Motor neuron (in vitro differentiated cells): ENCODE measurements at regions not wholly inside any gene's neighbourhood (a gene's known extent, or its start where the extent isn't known, plus 50 kb on each side); places are given as distances from the start of the nearest gene placed in this dataset.

Experiments
- ATAC-seq, 8 experiments: fragments of 200-7000 bp; cut with Tn5 transposase; replicated peaks in 6 of 8; 2 replicates each; pipeline ENCODE4 v1.8.0; 2021; ENCODE audit warnings: mild to moderate bottlenecking in 8 of 8, moderate library complexity in 8 of 8
- H3K27ac ChIP-seq, 2 donors: fragments of 250-450 bp; sonication (Bioruptor Pico); 2 replicates each; pipeline ENCODE4 v1.9.0; 2021; ENCODE audit warnings: antibody characterized with exemption in 2 of 2, mild to moderate bottlenecking in 2 of 2, moderate library complexity in 1 of 2
- H3K4me1 ChIP-seq, 2 donors: fragments of 250-450 bp; sonication (Bioruptor Pico); replicated peaks in 1 of 2; 2 replicates each; pipeline ENCODE4 v1.6.1; 2021; ENCODE audit warnings: antibody characterized with exemption in 2 of 2, mild to moderate bottlenecking in 2 of 2, moderate library complexity in 1 of 2
- H3K4me3 ChIP-seq, 5 donors: fragments of 250-450 bp; sonication (Bioruptor Pico); 2 replicates each; pipeline ENCODE4 v1.9.0; 2021; ENCODE audit warnings: antibody characterized with exemption in 5 of 5, mild to moderate bottlenecking in 5 of 5, moderate library complexity in 4 of 5
- WGBS, 10 experiments: fragments of 450-650 bp; shearing (Covaris generic); methylation state at CpG; one replicate each; pipeline ENCODE4 v1.0.0; 2022; 5-methylcytosine and 5-hydroxymethylcytosine counted together
- in situ Hi-C, 9 experiments: fragments of 400-800 bp; cut with MboI; loops; one replicate each; pipeline ENCODE4 v1.15.0; 2021; ENCODE audit warnings: low sequenced_read_pairs in 9 of 9, low pct_unique_long_range_greater_than_20kb in 2 of 9; ENCODE audit not compliant: unreplicated experiment in 9 of 9

GRCh38 chr7:53743697-53744402 is 708.4 kb downstream of the POM121L12 start:
- ATAC-seq: peak in 2 of 8 experiments; percentile 66 to 98
- 5 to 96% (median 80%) methylated on average over 1 to 6 of the region's 8 CpGs; no CpG with 5 or more reads in 1 of the 10 experiments for WGBS, 10 experiments
- in situ Hi-C loops: no loop called here
- Histone ChIP-seq H3K27ac (no peak overlapping the region), H3K4me1 (no peaks in the 10 kb centered on the region), H3K4me3 (no peak overlapping the region)

GRCh38 chr7:53744403-53744760 is 708.9 kb downstream of the POM121L12 start:
- Histone ChIP-seq H3K27ac (no peak overlapping the region), H3K4me3 (no peak overlapping the region), H3K4me1 (no peaks in the 10 kb centered on the region)
- peak in 2 of 8 experiments; percentile 49 to 78 for ATAC-seq
- in situ Hi-C loops: no loop called here
- 86 to 100% methylated on average over 1 to 2 of the region's 4 CpGs; no CpG with 5 or more reads in 8 of the 10 experiments for WGBS, 10 experiments

GRCh38 chr7:53756946-53757345 is 721.5 kb downstream of the POM121L12 start:
- in situ Hi-C loops: no loop called here
- Histone ChIP-seq H3K27ac (no peak overlapping the region), H3K4me1 (no peaks in the 10 kb centered on the region), H3K4me3 (no peak overlapping the region)
- no peak for ATAC-seq
- 0 to 100% (median 48%) methylated on average over 1 to 3 of the region's 3 CpGs; no CpG with 5 or more reads in 1 of the 10 experiments for WGBS, 10 experiments

- Histone ChIP-seq H3K27ac (no peak overlapping the region), H3K4me1 (no peaks in the 10 kb centered on the region), H3K4me3 (no peak overlapping the region)
- in situ Hi-C loops: no loop called here
- no peak for ATAC-seq
Measured at GRCh38 chr7:53768186-53768585, 732.8 kb downstream of the POM121L12 start.

- 0 to 83% (median 29%) methylated on average over 1 to 2 of the region's 2 CpGs; no CpG with 5 or more reads in 5 of the 10 experiments for WGBS, 10 experiments
- Histone ChIP-seq H3K4me1 (no peaks in the 10 kb centered on the region), H3K4me3 (no peak overlapping the region), H3K27ac (no peak overlapping the region)
- no peak for ATAC-seq
- in situ Hi-C loops: no loop called here
Measured at GRCh38 chr7:53771701-53772100, 736.3 kb downstream of the POM121L12 start.

GRCh38 chr7:53776323-53776722 is 740.9 kb downstream of the POM121L12 start:
- WGBS, 10 experiments: 0 to 100% (median 54%) methylated on average over 1 of the region's 1 CpG; no CpG with 5 or more reads in 4 of the 10 experiments
- in situ Hi-C loops: no loop called here
- H3K4me1 ChIP-seq: no peaks in the 10 kb centered on the region
- no peak overlapping the region for H3K4me3 ChIP-seq
- peak in 1 of 8 experiments; percentile 80 for ATAC-seq
- no peak overlapping the region for H3K27ac ChIP-seq

GRCh38 chr7:53789741-53790140 is 752.4 kb upstream of the VSTM2A start:
- no peaks in the 10 kb centered on the region for H3K4me1 ChIP-seq
- no peak for ATAC-seq
- 29 to 100% (median 74%) methylated on average over 1 to 2 of the region's 2 CpGs for WGBS, 10 experiments
- no peak overlapping the region for H3K4me3 ChIP-seq
- in situ Hi-C loops: no loop called here
- H3K27ac ChIP-seq: no peak overlapping the region

- no CpG with 5 or more reads among the region's 1 CpG for WGBS, 10 experiments
- no peak overlapping the region for H3K27ac ChIP-seq
- no peak for ATAC-seq
- H3K4me1 ChIP-seq: no peaks in the 10 kb centered on the region
- H3K4me3 ChIP-seq: no peak overlapping the region
- in situ Hi-C loops: no loop called here
Measured at GRCh38 chr7:53794816-53795215, 747.4 kb upstream of the VSTM2A start.

GRCh38 chr7:53800746-53801145 is 741.4 kb upstream of the VSTM2A start:
- Histone ChIP-seq H3K4me3 (no peak overlapping the region), H3K4me1 (no peaks in the 10 kb centered on the region), H3K27ac (no peak overlapping the region)
- WGBS, 10 experiments: 0 to 100% (median 46%) methylated on average over 1 to 4 of the region's 4 CpGs; no CpG with 5 or more reads in 1 of the 10 experiments
- in situ Hi-C loops: no loop called here
- ATAC-seq: peak in 1 of 8 experiments; percentile 57

- ATAC-seq: peak in 1 of 8 experiments; percentile 65
Measured at GRCh38 chr7:53806119-53806518, 736.1 kb upstream of the VSTM2A start.

GRCh38 chr7:53811555-53812079 is 730.6 kb upstream of the VSTM2A start:
- Histone ChIP-seq H3K27ac (no peak overlapping the region), H3K4me3 (no peak overlapping the region), H3K4me1 (no peaks in the 10 kb centered on the region)
- in situ Hi-C loops: no loop called here
- WGBS, 10 experiments: 17 to 100% (median 97%) methylated on average over 1 to 9 of the region's 22 CpGs; no CpG with 5 or more reads in 5 of the 10 experiments
- no peak for ATAC-seq

More at GRCh38 chr7:53806119-53806518, 736.1 kb upstream of the VSTM2A start:
- in situ Hi-C loops: no loop called here
- no peaks in the 10 kb centered on the region for H3K4me1 ChIP-seq
- H3K27ac ChIP-seq: no peak overlapping the region
- no peak overlapping the region for H3K4me3 ChIP-seq

GRCh38 chr7:53812135-53812534 is 730.0 kb upstream of the VSTM2A start:
- WGBS, 10 experiments: 0 to 100% (median 71%) methylated on average over 1 to 7 of the region's 16 CpGs; no CpG with 5 or more reads in 3 of the 10 experiments
- no peak for ATAC-seq
- Histone ChIP-seq H3K4me3 (no peak overlapping the region), H3K4me1 (no peaks in the 10 kb centered on the region), H3K27ac (no peak overlapping the region)
- in situ Hi-C loops: no loop called here

- no peak for ATAC-seq
- H3K4me3 ChIP-seq: no peak overlapping the region
- no peak overlapping the region for H3K27ac ChIP-seq
- in situ Hi-C loops: no loop called here
- 0 to 100% (median 75%) methylated on average over 1 to 2 of the region's 3 CpGs; no CpG with 5 or more reads in 4 of the 10 experiments for WGBS, 10 experiments
- no peaks in the 10 kb centered on the region for H3K4me1 ChIP-seq
Measured at GRCh38 chr7:53835301-53835700, 706.9 kb upstream of the VSTM2A start.

- no peak overlapping the region for H3K27ac ChIP-seq
- WGBS, 10 experiments: 6 to 89% (median 40%) methylated on average over 1 to 2 of the region's 2 CpGs; no CpG with 5 or more reads in 1 of the 10 experiments
- H3K4me1 ChIP-seq: no peaks in the 10 kb centered on the region
- no peak overlapping the region for H3K4me3 ChIP-seq
- in situ Hi-C loops: no loop called here
- ATAC-seq: no peak
Measured at GRCh38 chr7:53877688-53878087, 664.5 kb upstream of the VSTM2A start.
